HG02623 (cell line): ENCODE measurements at regions not wholly inside any gene's neighbourhood (a gene's known extent, or its start where the extent isn't known, plus 50 kb on each side); places are given as distances from the start of the nearest gene placed in this dataset.
"Not testable (repeated sequence)": the region's sequence is repeated elsewhere in the genome, so short reads cannot be mapped to it uniquely, and the experiment has no call there.

Experiments
- ATAC-seq: cut with Tn5 transposase; IDR thresholded peaks from one replicate; pipeline ENCODE4 v1.9.1; 2021; ENCODE audit warnings: moderate library complexity; ENCODE audit not compliant: unreplicated experiment

- no peak for ATAC-seq
These were observed 119.3 kb upstream of the MDFIC start for GRCh38 chr7:114802632-114803031.

GRCh38 chr7:114806590-114807162 lies 115.2 kb upstream of the MDFIC start:
- no peak for ATAC-seq

- ATAC-seq = no peak
These were observed 109.3 kb upstream of the MDFIC start for GRCh38 chr7:114812570-114812969.

- no peak for ATAC-seq
These were observed 108.3 kb upstream of the MDFIC start for GRCh38 chr7:114813624-114814023.

- ATAC-seq = not testable (repeated sequence)
These were observed 104.9 kb upstream of the MDFIC start for GRCh38 chr7:114817036-114817435.

GRCh38 chr7:114818501-114818900 lies 103.4 kb upstream of the MDFIC start:
- ATAC-seq = no peak

GRCh38 chr7:114819616-114820362 lies 102.1 kb upstream of the MDFIC start:
- no peak for ATAC-seq

- no peak for ATAC-seq
These were observed 100.6 kb upstream of the MDFIC start for GRCh38 chr7:114821030-114821900.

GRCh38 chr7:114822131-114822530 lies 99.8 kb upstream of the MDFIC start:
- ATAC-seq = no peak

- ATAC-seq = no peak
These were observed 99.0 kb upstream of the MDFIC start for GRCh38 chr7:114822844-114823243.

- ATAC-seq = no peak
These were observed 98.6 kb upstream of the MDFIC start for GRCh38 chr7:114823290-114823689.

- no peak for ATAC-seq
These were observed 96.4 kb upstream of the MDFIC start for GRCh38 chr7:114825423-114825951.

- ATAC-seq = no peak
These were observed 90.9 kb upstream of the MDFIC start for GRCh38 chr7:114830952-114831351.

GRCh38 chr7:114832906-114833595 lies 88.8 kb upstream of the MDFIC start:
- peak; percentile 90 for ATAC-seq

GRCh38 chr7:114835303-114835702 lies 86.6 kb upstream of the MDFIC start:
- ATAC-seq = no peak

- ATAC-seq = no peak
These were observed 86.0 kb upstream of the MDFIC start for GRCh38 chr7:114835861-114836260.

GRCh38 chr7:114842551-114843065 lies 79.3 kb upstream of the MDFIC start:
- no peak for ATAC-seq

- ATAC-seq = peak; percentile 55
These were observed 78.8 kb upstream of the MDFIC start for GRCh38 chr7:114843102-114843501.

- ATAC-seq = no peak
These were observed 70.4 kb upstream of the MDFIC start for GRCh38 chr7:114851406-114852061.

- ATAC-seq = no peak
These were observed 69.6 kb upstream of the MDFIC start for GRCh38 chr7:114852293-114852692.
